HEK293 (cell line): ENCODE measurements at regions not wholly inside any gene's neighbourhood (a gene's known extent, or its start where the extent isn't known, plus 50 kb on each side); places are given as distances from the start of the nearest gene placed in this dataset.

Experiments
- CTCF ChIA-PET: fragments of 350-600 bp; formaldehyde crosslinking; extraction: SDS; loops from one replicate; lab custom pipeline; 2021; ENCODE audit warnings: antibody characterized with exemption; lab: Yijun Ruan, JAX
- POLR2A ChIA-PET: fragments of 300-600 bp; formaldehyde crosslinking; extraction: SDS; loops from one replicate; lab custom pipeline; 2020; ENCODE audit warnings: antibody characterized with exemption, inconsistent platforms; lab: Yijun Ruan, JAX
- H3K27ac ChIP-seq: fragments of 200-500 bp; sonication (Bioruptor generic); 2 replicates; pipeline ENCODE4 v1.5.1; 2014; ENCODE audit warnings: low read depth, low read length, control low read depth, inconsistent platforms; ENCODE audit errors: extremely low read depth
- H3K36me3 ChIP-seq, 2 experiments: fragments of 200-500 bp in 1 of 2; sonication (Bioruptor generic) in 1 of 2; 1 replicate in 1 of 2; 2 replicates in 1 of 2; pipeline ENCODE4 v1.5.1; 2014 to 2017; ENCODE audit warnings: inconsistent platforms in 2 of 2, low read length in 2 of 2; ENCODE audit not compliant: control insufficient read depth in 2 of 2, insufficient read depth in 1 of 2
- H3K4me1 ChIP-seq: fragments of 200-500 bp; sonication (Bioruptor generic); 2 replicates; pipeline ENCODE4 v1.5.1; 2014; ENCODE audit warnings: mild to moderate bottlenecking, low read length, inconsistent platforms; ENCODE audit not compliant: control insufficient read depth, insufficient read depth
- H3K4me3 ChIP-seq: 2 replicates; pipeline ENCODE4 v1.5.1; 2011; ENCODE audit warnings: low read depth, mild to moderate bottlenecking, control low read depth, low read length, moderate library complexity
- H3K9me3 ChIP-seq: fragments of 200-500 bp; sonication (Bioruptor generic); 2 replicates; pipeline ENCODE4 v1.5.1; 2014; ENCODE audit warnings: low read depth, low read length, inconsistent platforms; ENCODE audit not compliant: control insufficient read depth, insufficient read depth
- BCL11B ChIP-seq: fragments of 450-650 bp; formaldehyde crosslinking; IDR thresholded peaks from 2 replicates; pipeline ENCODE4 v1.5.1; 2016; ENCODE audit warnings: low read depth, missing biosample characterization, missing genetic modification characterization
- HOXD13 ChIP-seq: sonication (generic); formaldehyde crosslinking; IDR thresholded peaks from 2 replicates; pipeline ENCODE4 v1.8.0; 2022; ENCODE audit warnings: missing genetic modification reagents, borderline replicate concordance
- KLF7 ChIP-seq: fragments of 450-650 bp; formaldehyde crosslinking; IDR thresholded peaks from 2 replicates; pipeline ENCODE4 v1.5.1; 2016; ENCODE audit warnings: missing biosample characterization, missing genetic modification characterization, borderline replicate concordance
- KLF8 ChIP-seq: fragments of 450-650 bp; formaldehyde crosslinking; IDR thresholded peaks from 2 replicates; pipeline ENCODE4 v1.5.1; 2016; ENCODE audit warnings: missing biosample characterization, missing genetic modification characterization
- KLF9 ChIP-seq: fragments of 450-650 bp; formaldehyde crosslinking; IDR thresholded peaks from 2 replicates; pipeline ENCODE4 v1.5.1; 2016; ENCODE audit warnings: missing biosample characterization, missing genetic modification characterization, low read depth
- SP3 ChIP-seq: fragments of 450-650 bp; formaldehyde crosslinking; IDR thresholded peaks from 2 replicates; pipeline ENCODE4 v1.5.1; 2016; ENCODE audit warnings: missing biosample characterization, missing genetic modification characterization
- SP7 ChIP-seq: fragments of 450-650 bp; formaldehyde crosslinking; IDR thresholded peaks from 2 replicates; pipeline ENCODE4 v1.5.1; 2016; ENCODE audit warnings: missing biosample characterization, missing genetic modification characterization
- ZFP37 ChIP-seq: fragments of 450-650 bp; formaldehyde crosslinking; IDR thresholded peaks from 2 replicates; pipeline ENCODE4 v1.5.1; 2016; ENCODE audit warnings: missing biosample characterization, missing genetic modification characterization
- ZNF112 ChIP-seq: fragments of 450-650 bp; formaldehyde crosslinking; IDR thresholded peaks from 2 replicates; pipeline ENCODE4 v1.5.0; 2017; ENCODE audit warnings: missing biosample characterization, missing genetic modification characterization
- ZNF114 ChIP-seq: fragments of 450-650 bp; formaldehyde crosslinking; IDR thresholded peaks from 2 replicates; pipeline ENCODE4 v1.5.0; 2017; ENCODE audit warnings: missing biosample characterization, missing genetic modification characterization
- ZNF18 ChIP-seq: fragments of 450-650 bp; formaldehyde crosslinking; IDR thresholded peaks from 2 replicates; pipeline ENCODE4 v1.5.1; 2016; ENCODE audit warnings: missing biosample characterization, missing genetic modification characterization
- ZNF239 ChIP-seq: fragments of 450-650 bp; formaldehyde crosslinking; IDR thresholded peaks from 2 replicates; pipeline ENCODE4 v1.5.1; 2016; ENCODE audit warnings: missing biosample characterization, missing genetic modification characterization
- ZNF24 ChIP-seq: fragments of 450-650 bp; formaldehyde crosslinking; IDR thresholded peaks from 2 replicates; pipeline ENCODE4 v1.5.1; 2016; ENCODE audit warnings: missing biosample characterization, missing genetic modification characterization
- ZNF274 ChIP-seq, 2 experiments: fragments of 200-500 bp in 1 of 2; fragments of 450-650 bp in 1 of 2; sonication (Bioruptor generic) in 1 of 2; formaldehyde crosslinking in 1 of 2; IDR thresholded peaks; 2 replicates each; pipeline versions ENCODE4 v1.5.1 to v1.6.1; 2014 to 2016; ENCODE audit warnings: borderline replicate concordance in 1 of 2, inconsistent platforms in 1 of 2, low read length in 1 of 2, missing biosample characterization in 1 of 2, missing genetic modification characterization in 1 of 2
- ZNF292 ChIP-seq: fragments of 450-650 bp; formaldehyde crosslinking; IDR thresholded peaks from 2 replicates; pipeline ENCODE4 v1.5.1; 2016; ENCODE audit warnings: low read depth, missing biosample characterization, missing genetic modification characterization, borderline replicate concordance
- ZNF302 ChIP-seq: fragments of 450-650 bp; formaldehyde crosslinking; IDR thresholded peaks from 2 replicates; pipeline ENCODE4 v1.5.1; 2016; ENCODE audit warnings: missing biosample characterization, missing genetic modification characterization, low read depth
- ZNF324 ChIP-seq: fragments of 450-650 bp; formaldehyde crosslinking; IDR thresholded peaks from 2 replicates; pipeline ENCODE4 v1.5.1; 2016; ENCODE audit warnings: missing biosample characterization, missing genetic modification characterization
- ZNF391 ChIP-seq: fragments of 450-650 bp; formaldehyde crosslinking; IDR thresholded peaks from 2 replicates; pipeline ENCODE4 v1.5.1; 2016; ENCODE audit warnings: low read depth, missing biosample characterization, missing genetic modification characterization, borderline replicate concordance
- ZNF423 ChIP-seq: fragments of 450-650 bp; formaldehyde crosslinking; IDR thresholded peaks from 2 replicates; pipeline ENCODE4 v1.5.1; 2016; ENCODE audit warnings: missing biosample characterization, missing genetic modification characterization
- ZNF473 ChIP-seq: fragments of 450-650 bp; formaldehyde crosslinking; IDR thresholded peaks from 2 replicates; pipeline ENCODE4 v1.5.1; 2017; ENCODE audit warnings: missing biosample characterization, missing genetic modification characterization
- ZNF548 ChIP-seq: fragments of 450-650 bp; formaldehyde crosslinking; IDR thresholded peaks from 2 replicates; pipeline ENCODE4 v1.5.1; 2016; ENCODE audit warnings: missing biosample characterization, missing genetic modification characterization
- ZNF571 ChIP-seq: fragments of 450-650 bp; formaldehyde crosslinking; IDR thresholded peaks from 2 replicates; pipeline ENCODE4 v1.5.0; 2017; ENCODE audit warnings: missing biosample characterization, missing genetic modification characterization
- ZNF621 ChIP-seq: fragments of 450-650 bp; formaldehyde crosslinking; IDR thresholded peaks from 2 replicates; pipeline ENCODE4 v1.5.1; 2017; ENCODE audit warnings: missing biosample characterization, missing genetic modification characterization
- ZNF629 ChIP-seq: fragments of 450-650 bp; formaldehyde crosslinking; IDR thresholded peaks from 2 replicates; pipeline ENCODE4 v1.5.1; 2017; ENCODE audit warnings: missing biosample characterization, missing genetic modification characterization
- ZNF768 ChIP-seq: fragments of 450-650 bp; formaldehyde crosslinking; IDR thresholded peaks from 2 replicates; pipeline ENCODE4 v1.5.1; 2018; ENCODE audit warnings: missing biosample characterization, mild to moderate bottlenecking, missing genetic modification characterization
- ZNF791 ChIP-seq: fragments of 450-650 bp; formaldehyde crosslinking; IDR thresholded peaks from 2 replicates; pipeline ENCODE4 v1.5.1; 2016; ENCODE audit warnings: missing biosample characterization, missing genetic modification characterization
- ZNF843 ChIP-seq: fragments of 450-650 bp; formaldehyde crosslinking; IDR thresholded peaks from 2 replicates; pipeline ENCODE4 v1.5.1; 2016; ENCODE audit warnings: missing biosample characterization, missing genetic modification characterization
- ZSCAN5A ChIP-seq: fragments of 450-650 bp; formaldehyde crosslinking; IDR thresholded peaks from 2 replicates; pipeline ENCODE4 v1.5.1; 2016; ENCODE audit warnings: missing biosample characterization, missing genetic modification characterization
- TF ChIP-seq, protein P1 (sequence below): fragments of 450-650 bp; formaldehyde crosslinking; IDR thresholded peaks from 2 replicates; pipeline ENCODE4 v1.5.1; 2017; ENCODE audit warnings: missing biosample characterization, missing genetic modification characterization
- TF ChIP-seq, protein P2 (sequence below): fragments of 450-650 bp; formaldehyde crosslinking; IDR thresholded peaks from 2 replicates; pipeline ENCODE4 v1.5.1; 2016; ENCODE audit warnings: missing biosample characterization, missing genetic modification characterization

- ChIA-PET CTCF (no interaction called here), POLR2A (no interaction called here)
- Histone ChIP-seq H3K4me3 (no peak overlapping the region), H3K9me3 (no peaks in the 10 kb centered on the region), H3K4me1 (no peaks in the 10 kb centered on the region), H3K36me3 (no peaks in the 10 kb centered on the region), H3K27ac (no peak overlapping the region)
- no peak for TF ChIP-seq ZNF24
- no peak for TF ChIP-seq ZNF292 (tag by site-specific recombination)
- TF ChIP-seq ZNF791 (tag by site-specific recombination): no peak
- no peak for TF ChIP-seq ZNF548 (tag by site-specific recombination)
- no peak for TF ChIP-seq ZNF114 (tag by site-specific recombination)
- no peak for TF ChIP-seq ZNF302 (tag by site-specific recombination)
- no peak for TF ChIP-seq ZNF768 (tag by site-specific recombination)
- TF ChIP-seq ZNF324 (tag by site-specific recombination): no peak
- TF ChIP-seq KLF9: no peak
- no peak for TF ChIP-seq SP3 (tag by site-specific recombination)
- TF ChIP-seq BCL11B (tag by site-specific recombination): no peak
- TF ChIP-seq ZNF391 (tag by site-specific recombination): no peak
- TF ChIP-seq, all 188 proteins: peak for 0
Observed at GRCh38 chr1:194230351-194231144, 1044.1 kb upstream of the B3GALT2 start.

DNA sequence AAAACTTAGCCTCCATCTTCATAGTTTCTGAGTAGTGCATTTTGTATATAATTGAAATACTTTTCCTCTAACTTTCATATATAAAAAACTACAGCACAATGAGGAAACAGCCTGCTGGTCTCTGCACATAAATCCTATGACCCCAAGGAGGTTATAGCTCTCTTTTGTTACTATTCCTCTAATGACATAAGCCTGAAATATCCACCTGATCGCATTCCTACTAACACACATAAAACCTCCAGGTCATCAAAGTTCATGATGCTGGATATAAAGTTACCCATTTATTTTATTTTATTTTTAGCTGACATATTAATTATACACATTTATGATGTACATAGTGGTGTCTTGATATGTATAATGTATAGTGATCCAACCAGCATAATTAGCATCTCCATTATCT lies 1042.0 kb upstream of the B3GALT2 start:
- H3K9me3 ChIP-seq: no peaks in the 10 kb centered on the region
- ChIA-PET POLR2A (no interaction called here), CTCF (no interaction called here)
- H3K4me3 ChIP-seq: no peak overlapping the region
- no peaks in the 10 kb centered on the region for H3K4me1 ChIP-seq
- H3K36me3 ChIP-seq: no peaks in the 10 kb centered on the region
- H3K27ac ChIP-seq: no peak overlapping the region
- TF ChIP-seq ZNF621 (no peak), ZNF843 (tag by site-specific recombination) (no peak), ZNF423 (no peak), ZNF473 (no peak), ZNF112 (tag by site-specific recombination) (no peak), KLF8 (no peak), SP7 (tag by site-specific recombination) (no peak), ZSCAN5A (no peak), HOXD13 (no peak), KLF7 (tag by site-specific recombination) (no peak), ZNF18 (no peak), ZFP37 (tag by site-specific recombination) (no peak), ZNF629 (no peak), ZNF274 (IDR thresholded peaks at IDR 0.05; ENCODE audit: low read length) (no peak), ZNF274 (tag by site-specific recombination; IDR thresholded peaks at IDR 0.05; ENCODE audit: borderline replicate concordance) (no peak), ZNF239 (tag by site-specific recombination) (no peak), ZNF571 (tag by site-specific recombination) (no peak), KLF9 (no peak)
- TF ChIP-seq, protein P1, sequence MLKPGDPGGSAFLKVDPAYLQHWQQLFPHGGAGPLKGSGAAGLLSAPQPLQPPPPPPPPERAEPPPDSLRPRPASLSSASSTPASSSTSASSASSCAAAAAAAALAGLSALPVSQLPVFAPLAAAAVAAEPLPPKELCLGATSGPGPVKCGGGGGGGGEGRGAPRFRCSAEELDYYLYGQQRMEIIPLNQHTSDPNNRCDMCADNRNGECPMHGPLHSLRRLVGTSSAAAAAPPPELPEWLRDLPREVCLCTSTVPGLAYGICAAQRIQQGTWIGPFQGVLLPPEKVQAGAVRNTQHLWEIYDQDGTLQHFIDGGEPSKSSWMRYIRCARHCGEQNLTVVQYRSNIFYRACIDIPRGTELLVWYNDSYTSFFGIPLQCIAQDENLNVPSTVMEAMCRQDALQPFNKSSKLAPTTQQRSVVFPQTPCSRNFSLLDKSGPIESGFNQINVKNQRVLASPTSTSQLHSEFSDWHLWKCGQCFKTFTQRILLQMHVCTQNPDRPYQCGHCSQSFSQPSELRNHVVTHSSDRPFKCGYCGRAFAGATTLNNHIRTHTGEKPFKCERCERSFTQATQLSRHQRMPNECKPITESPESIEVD (tag by site-specific recombination): no peak
- TF ChIP-seq, protein P2, sequence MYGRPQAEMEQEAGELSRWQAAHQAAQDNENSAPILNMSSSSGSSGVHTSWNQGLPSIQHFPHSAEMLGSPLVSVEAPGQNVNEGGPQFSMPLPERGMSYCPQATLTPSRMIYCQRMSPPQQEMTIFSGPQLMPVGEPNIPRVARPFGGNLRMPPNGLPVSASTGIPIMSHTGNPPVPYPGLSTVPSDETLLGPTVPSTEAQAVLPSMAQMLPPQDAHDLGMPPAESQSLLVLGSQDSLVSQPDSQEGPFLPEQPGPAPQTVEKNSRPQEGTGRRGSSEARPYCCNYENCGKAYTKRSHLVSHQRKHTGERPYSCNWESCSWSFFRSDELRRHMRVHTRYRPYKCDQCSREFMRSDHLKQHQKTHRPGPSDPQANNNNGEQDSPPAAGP (tag by site-specific recombination): no peak
